ENCODE measurements at regions not wholly inside any gene's neighbourhood (a gene's known extent, or its start where the extent isn't known, plus 50 kb on each side); places are given as distances from the start of the nearest gene placed in this dataset.

DNA sequence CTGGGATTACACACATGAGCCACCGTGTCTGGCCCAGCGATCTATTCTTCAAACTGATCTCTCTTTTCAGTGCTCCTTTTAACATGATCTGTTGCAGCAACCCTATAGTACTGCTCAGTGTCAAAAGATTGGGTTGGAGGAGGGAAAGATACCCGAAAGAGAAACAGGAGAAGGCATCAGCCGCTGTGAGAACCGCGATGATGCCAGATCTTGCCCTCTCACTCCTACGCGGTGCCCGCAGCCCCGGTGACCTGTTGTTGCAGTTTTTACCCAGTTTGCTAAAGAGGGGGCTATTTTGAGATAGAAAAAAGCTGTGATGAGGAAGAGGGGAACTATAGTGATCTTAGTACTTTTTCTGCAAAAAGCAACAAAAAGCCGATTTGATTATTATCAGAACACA is 335.5 kb downstream of the KCNS3 start:
- TF ChIP-seq, protein P1, sequence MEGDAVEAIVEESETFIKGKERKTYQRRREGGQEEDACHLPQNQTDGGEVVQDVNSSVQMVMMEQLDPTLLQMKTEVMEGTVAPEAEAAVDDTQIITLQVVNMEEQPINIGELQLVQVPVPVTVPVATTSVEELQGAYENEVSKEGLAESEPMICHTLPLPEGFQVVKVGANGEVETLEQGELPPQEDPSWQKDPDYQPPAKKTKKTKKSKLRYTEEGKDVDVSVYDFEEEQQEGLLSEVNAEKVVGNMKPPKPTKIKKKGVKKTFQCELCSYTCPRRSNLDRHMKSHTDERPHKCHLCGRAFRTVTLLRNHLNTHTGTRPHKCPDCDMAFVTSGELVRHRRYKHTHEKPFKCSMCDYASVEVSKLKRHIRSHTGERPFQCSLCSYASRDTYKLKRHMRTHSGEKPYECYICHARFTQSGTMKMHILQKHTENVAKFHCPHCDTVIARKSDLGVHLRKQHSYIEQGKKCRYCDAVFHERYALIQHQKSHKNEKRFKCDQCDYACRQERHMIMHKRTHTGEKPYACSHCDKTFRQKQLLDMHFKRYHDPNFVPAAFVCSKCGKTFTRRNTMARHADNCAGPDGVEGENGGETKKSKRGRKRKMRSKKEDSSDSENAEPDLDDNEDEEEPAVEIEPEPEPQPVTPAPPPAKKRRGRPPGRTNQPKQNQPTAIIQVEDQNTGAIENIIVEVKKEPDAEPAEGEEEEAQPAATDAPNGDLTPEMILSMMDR (IDR thresholded peaks at IDR 0.05) = no peak
- TF ChIP-seq POLR2A (IDR thresholded peaks at IDR 0.05) = no peak
- TF ChIP-seq POLR2AphosphoS5 (IDR thresholded peaks at IDR 0.05) = no peak
